ENCODE measurements at regions not wholly inside any gene's neighbourhood (a gene's known extent, or its start where the extent isn't known, plus 50 kb on each side); places are given as distances from the start of the nearest gene placed in this dataset.

DNA sequence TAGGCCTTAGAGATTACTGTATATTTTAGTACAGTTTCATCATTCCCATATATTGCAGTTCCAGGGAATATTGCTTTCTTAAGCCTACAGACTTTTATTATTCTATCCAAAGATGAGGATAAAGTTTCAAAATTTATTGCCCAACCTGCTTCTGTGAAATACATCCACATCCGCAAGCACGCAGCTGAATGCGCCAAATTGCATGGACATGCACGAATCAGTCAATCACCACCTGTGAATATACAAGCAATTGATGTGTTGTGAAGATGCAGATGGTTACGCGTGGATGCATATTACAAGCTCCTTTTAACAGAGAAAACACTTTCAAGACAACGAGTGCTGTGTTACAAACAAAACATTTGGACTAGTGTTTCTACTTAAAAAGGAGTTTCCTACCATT, 577.8 kb upstream of the PLXNA2 start:
- no peak overlapping the region for H3K4me3 ChIP-seq (ENCODE audit: low read depth, low read length)
- no peaks in the 10 kb centered on the region for H3K9me3 ChIP-seq (ENCODE audit: control insufficient read depth, insufficient read depth, low read length)
- H3K36me3 ChIP-seq (ENCODE audit: control insufficient read depth, insufficient read depth, low read length), result no peaks in the 10 kb centered on the region
- no peaks in the 10 kb centered on the region for H3K27me3 ChIP-seq (ENCODE audit: control insufficient read depth, insufficient read depth, low read length)
- H3K9ac ChIP-seq (ENCODE audit: low read depth, low read length), result no peak overlapping the region
- no peaks in the 10 kb centered on the region for H3K4me1 ChIP-seq (ENCODE audit: control insufficient read depth, insufficient read depth, low read length)

DNA sequence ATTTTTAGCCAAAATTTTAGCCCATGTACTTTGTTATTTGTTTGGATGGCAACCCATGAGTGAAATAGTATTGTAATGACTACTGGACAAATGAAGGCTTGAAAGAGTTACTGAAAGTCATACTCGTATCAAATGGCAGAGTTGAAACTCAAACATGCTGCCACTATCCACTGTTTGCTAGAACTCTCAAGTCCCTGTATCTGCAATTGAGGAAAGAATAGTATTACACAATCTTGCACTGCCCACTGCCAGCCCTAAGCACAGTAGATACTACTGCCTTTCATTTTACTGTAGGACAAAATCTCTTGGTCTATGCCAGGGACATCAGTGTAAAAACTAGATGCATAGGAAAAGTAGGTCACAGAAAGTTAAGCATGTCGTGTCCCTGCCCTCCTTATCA, 581.1 kb upstream of the PLXNA2 start:
- Histone ChIP-seq H3K27me3 (ENCODE audit: control insufficient read depth, insufficient read depth, low read length) (no peaks in the 10 kb centered on the region), H3K36me3 (ENCODE audit: control insufficient read depth, insufficient read depth, low read length) (no peaks in the 10 kb centered on the region), H3K9me3 (ENCODE audit: control insufficient read depth, insufficient read depth, low read length) (no peaks in the 10 kb centered on the region), H3K9ac (ENCODE audit: low read depth, low read length) (no peak overlapping the region), H3K4me3 (ENCODE audit: low read depth, low read length) (no peak overlapping the region), H3K4me1 (ENCODE audit: control insufficient read depth, insufficient read depth, low read length) (no peaks in the 10 kb centered on the region)

DNA sequence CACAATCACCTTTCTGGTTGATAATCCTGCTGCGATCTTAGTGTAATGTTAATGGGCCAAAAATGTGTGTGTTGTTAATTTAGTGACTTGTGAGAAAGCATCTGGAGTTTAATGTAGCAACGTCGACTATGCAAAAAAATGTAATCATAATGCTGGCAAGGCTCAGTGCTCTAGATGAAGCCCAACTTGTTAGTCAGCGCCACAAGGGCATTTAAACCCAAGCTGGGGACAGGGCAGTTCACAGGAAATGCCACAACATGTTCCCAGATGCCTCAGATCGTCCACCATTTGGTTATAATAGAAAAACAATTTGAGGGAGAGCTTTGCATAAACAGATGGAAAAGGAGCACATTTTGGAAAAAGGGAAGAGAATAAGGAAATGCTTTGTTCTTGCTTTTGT, 585.4 kb upstream of the PLXNA2 start:
- H3K36me3 ChIP-seq (ENCODE audit: control insufficient read depth, insufficient read depth, low read length), result no peaks in the 10 kb centered on the region
- H3K9ac ChIP-seq (ENCODE audit: low read depth, low read length), result no peak overlapping the region
- no peaks in the 10 kb centered on the region for H3K9me3 ChIP-seq (ENCODE audit: control insufficient read depth, insufficient read depth, low read length)
- no peaks in the 10 kb centered on the region for H3K27me3 ChIP-seq (ENCODE audit: control insufficient read depth, insufficient read depth, low read length)
- H3K4me3 ChIP-seq (ENCODE audit: low read depth, low read length), result no peak overlapping the region
- H3K4me1 ChIP-seq (ENCODE audit: control insufficient read depth, insufficient read depth, low read length), result peaks cover 5% of the 10 kb centered on the region

DNA sequence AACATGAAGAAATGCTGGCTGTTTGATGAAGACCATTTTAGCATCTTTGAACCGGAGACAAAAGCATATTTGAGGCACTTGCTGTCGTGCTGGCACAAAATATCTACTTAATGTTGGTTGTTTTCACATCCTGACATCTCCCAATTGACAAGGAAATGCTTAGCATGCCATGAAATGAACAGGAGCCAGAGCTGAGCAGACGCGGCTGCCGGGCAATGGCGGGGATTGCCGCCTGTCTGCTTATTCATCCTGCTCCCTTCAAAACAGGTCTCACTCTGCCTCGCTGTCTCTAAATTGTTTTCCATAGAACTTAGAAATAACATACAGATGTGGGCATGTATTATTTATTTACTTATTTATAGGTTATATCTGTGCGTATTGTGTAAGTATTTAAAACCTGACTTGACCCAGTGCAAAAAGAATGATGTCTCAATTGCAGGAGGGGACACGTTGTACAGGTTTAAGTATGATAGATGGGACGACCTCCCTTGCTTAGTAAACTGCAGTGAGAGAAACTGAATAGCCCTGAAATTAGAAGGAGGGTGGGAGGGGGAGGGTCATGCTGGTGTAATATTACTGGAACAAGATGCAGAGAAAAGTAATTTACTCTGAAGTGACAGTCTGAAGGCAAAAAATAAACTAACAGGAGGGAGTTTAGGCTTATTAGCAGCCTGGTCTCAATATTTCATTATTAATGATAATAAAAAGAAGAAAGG, 590.4 kb upstream of the PLXNA2 start:
- Histone ChIP-seq H3K27me3 (ENCODE audit: control insufficient read depth, insufficient read depth, low read length) (no peaks in the 10 kb centered on the region), H3K9ac (ENCODE audit: low read depth, low read length) (no peak overlapping the region), H3K36me3 (ENCODE audit: control insufficient read depth, insufficient read depth, low read length) (no peaks in the 10 kb centered on the region), H3K9me3 (ENCODE audit: control insufficient read depth, insufficient read depth, low read length) (no peaks in the 10 kb centered on the region), H3K4me3 (ENCODE audit: low read depth, low read length) (no peak overlapping the region), H3K4me1 (ENCODE audit: control insufficient read depth, insufficient read depth, low read length) (peaks cover 11% of the 10 kb centered on the region)

DNA sequence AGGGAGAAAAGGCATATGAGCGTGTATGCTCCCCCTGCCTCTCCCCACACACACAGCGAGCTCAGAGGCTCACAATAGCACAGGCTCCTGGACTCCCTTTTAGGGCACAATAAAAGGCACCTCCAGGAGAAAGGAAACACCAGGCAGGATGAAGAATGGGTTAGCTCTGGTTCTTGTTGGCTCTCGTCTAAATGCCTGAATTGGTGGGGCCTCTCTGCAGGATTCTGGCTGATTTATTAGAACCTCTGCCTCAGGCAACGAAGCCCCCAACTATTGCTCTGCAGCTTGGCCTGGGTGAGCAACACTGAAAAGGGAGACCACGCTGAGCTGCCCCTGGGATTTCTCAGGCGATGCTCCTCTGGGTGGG, 590.9 kb upstream of the PLXNA2 start:
- Histone ChIP-seq H3K4me1 (ENCODE audit: control insufficient read depth, insufficient read depth, low read length) (peaks cover 11% of the 10 kb centered on the region), H3K36me3 (ENCODE audit: control insufficient read depth, insufficient read depth, low read length) (no peaks in the 10 kb centered on the region), H3K9me3 (ENCODE audit: control insufficient read depth, insufficient read depth, low read length) (no peaks in the 10 kb centered on the region), H3K27me3 (ENCODE audit: control insufficient read depth, insufficient read depth, low read length) (no peaks in the 10 kb centered on the region), H3K9ac (ENCODE audit: low read depth, low read length) (no peak overlapping the region), H3K4me3 (ENCODE audit: low read depth, low read length) (no peak overlapping the region)

DNA sequence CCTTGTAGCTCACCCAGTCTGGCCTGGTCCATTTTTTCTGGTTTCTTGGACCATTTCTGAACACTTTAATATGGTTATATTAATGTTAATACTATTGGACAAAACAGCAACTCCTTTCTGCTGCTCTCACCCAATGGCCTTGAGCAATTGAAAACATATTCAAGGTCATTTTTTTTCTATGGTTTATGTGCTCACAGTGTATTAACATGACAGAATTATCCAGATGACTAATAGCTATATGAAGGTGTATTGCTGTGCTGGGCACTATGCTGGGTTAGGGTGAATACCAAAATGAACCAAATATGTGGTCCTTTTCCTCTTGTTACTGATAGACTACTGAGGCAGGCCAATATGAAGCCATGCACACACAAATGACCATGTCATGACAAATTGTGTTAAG, 591.6 kb upstream of the PLXNA2 start:
- Histone ChIP-seq H3K27me3 (ENCODE audit: control insufficient read depth, insufficient read depth, low read length) (no peaks in the 10 kb centered on the region), H3K4me1 (ENCODE audit: control insufficient read depth, insufficient read depth, low read length) (peaks cover 11% of the 10 kb centered on the region), H3K4me3 (ENCODE audit: low read depth, low read length) (no peak overlapping the region), H3K9me3 (ENCODE audit: control insufficient read depth, insufficient read depth, low read length) (no peaks in the 10 kb centered on the region), H3K9ac (ENCODE audit: low read depth, low read length) (no peak overlapping the region), H3K36me3 (ENCODE audit: control insufficient read depth, insufficient read depth, low read length) (no peaks in the 10 kb centered on the region)

DNA sequence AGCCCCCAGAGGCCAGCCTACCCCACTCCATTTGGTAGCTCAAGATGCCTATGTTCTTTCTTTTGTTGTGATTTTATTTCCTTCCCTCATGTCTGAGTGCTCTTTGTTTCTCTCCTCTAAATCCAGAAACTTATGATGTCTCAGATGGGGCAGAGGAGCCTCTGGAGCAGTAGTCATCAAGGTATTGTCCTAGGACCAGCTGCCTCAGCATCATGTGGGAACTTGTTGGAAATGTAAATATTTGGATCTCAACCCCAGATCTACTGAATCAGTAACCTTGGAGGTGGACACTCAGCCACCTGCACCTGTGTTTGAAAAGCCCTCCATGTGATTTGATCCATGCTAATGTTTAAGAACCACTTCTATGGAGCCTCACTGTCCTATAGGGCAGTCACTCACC, 593.1 kb upstream of the PLXNA2 start:
- H3K27me3 ChIP-seq (ENCODE audit: control insufficient read depth, insufficient read depth, low read length), result no peaks in the 10 kb centered on the region
- H3K9me3 ChIP-seq (ENCODE audit: control insufficient read depth, insufficient read depth, low read length), result no peaks in the 10 kb centered on the region
- H3K9ac ChIP-seq (ENCODE audit: low read depth, low read length), result no peak overlapping the region
- H3K36me3 ChIP-seq (ENCODE audit: control insufficient read depth, insufficient read depth, low read length), result no peaks in the 10 kb centered on the region
- no peak overlapping the region for H3K4me3 ChIP-seq (ENCODE audit: low read depth, low read length)
- peaks cover 11% of the 10 kb centered on the region for H3K4me1 ChIP-seq (ENCODE audit: control insufficient read depth, insufficient read depth, low read length)

DNA sequence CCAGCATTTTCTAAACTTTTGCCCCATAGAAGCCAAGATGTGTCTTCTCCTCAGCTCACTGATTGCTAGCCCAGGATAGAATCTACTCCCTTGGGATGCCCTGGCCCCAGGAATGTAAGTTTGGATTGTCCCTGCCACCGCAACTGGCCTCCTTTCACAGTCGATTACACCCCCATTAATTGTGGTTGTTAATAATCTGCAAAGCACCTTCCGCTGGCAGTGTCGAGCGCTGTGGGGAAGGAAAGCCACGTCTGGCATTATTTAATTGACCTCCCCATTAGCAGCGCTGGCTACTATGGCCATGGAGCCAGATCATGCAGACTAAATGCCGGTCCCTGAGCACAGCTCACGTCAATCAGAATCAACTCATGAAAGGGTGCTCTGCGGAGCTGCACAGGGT, 597.3 kb upstream of the PLXNA2 start:
- no peak overlapping the region for H3K4me3 ChIP-seq (ENCODE audit: low read depth, low read length)
- H3K4me1 ChIP-seq (ENCODE audit: control insufficient read depth, insufficient read depth, low read length), result no peaks in the 10 kb centered on the region
- H3K36me3 ChIP-seq (ENCODE audit: control insufficient read depth, insufficient read depth, low read length), result no peaks in the 10 kb centered on the region
- H3K9ac ChIP-seq (ENCODE audit: low read depth, low read length), result no peak overlapping the region
- H3K9me3 ChIP-seq (ENCODE audit: control insufficient read depth, insufficient read depth, low read length), result no peaks in the 10 kb centered on the region
- no peaks in the 10 kb centered on the region for H3K27me3 ChIP-seq (ENCODE audit: control insufficient read depth, insufficient read depth, low read length)

DNA sequence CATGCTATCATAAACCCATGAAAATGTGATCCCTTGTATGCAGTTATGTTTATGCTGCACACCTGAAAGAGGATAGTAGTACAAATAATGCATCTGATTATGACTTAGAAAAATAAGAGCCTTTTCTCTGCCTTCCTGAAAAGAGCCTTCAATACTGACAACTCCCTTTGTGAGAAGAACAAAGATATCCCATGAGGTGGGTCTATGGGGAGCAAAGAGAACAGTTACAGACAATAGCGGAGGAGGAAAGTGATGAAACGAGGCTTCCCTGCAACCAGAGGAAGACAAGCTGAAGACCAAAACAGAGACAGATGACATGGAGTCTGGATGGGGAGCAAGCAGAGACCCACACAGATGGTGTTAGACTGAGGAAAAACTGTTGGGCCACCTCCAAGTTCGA, 598.3 kb upstream of the PLXNA2 start:
- H3K9me3 ChIP-seq (ENCODE audit: control insufficient read depth, insufficient read depth, low read length), result no peaks in the 10 kb centered on the region
- H3K27me3 ChIP-seq (ENCODE audit: control insufficient read depth, insufficient read depth, low read length), result no peaks in the 10 kb centered on the region
- H3K36me3 ChIP-seq (ENCODE audit: control insufficient read depth, insufficient read depth, low read length), result no peaks in the 10 kb centered on the region
- no peaks in the 10 kb centered on the region for H3K4me1 ChIP-seq (ENCODE audit: control insufficient read depth, insufficient read depth, low read length)
- H3K4me3 ChIP-seq (ENCODE audit: low read depth, low read length), result no peak overlapping the region
- no peak overlapping the region for H3K9ac ChIP-seq (ENCODE audit: low read depth, low read length)

DNA sequence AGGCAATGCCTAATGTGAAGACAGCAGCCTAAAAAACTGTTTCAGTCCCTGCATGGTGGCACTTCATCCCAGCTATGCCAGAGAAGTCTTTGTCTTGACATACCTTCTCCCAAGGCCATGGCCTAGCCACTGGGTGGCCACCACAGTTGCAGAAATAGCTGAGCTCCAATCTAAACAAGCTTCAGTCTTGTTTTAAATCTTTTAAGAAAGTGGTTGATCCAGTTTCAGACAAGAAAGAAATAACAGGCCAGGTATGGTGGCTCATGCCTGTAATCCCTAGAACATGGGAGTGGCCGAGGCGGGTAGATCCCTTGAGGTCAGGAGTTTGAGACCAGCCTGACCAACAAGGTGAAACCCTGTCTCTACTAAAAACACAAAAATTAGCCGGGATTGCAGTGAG, 600.0 kb upstream of the PLXNA2 start:
- H3K4me3 ChIP-seq (ENCODE audit: low read depth, low read length), result no peak overlapping the region
- no peaks in the 10 kb centered on the region for H3K4me1 ChIP-seq (ENCODE audit: control insufficient read depth, insufficient read depth, low read length)
- H3K9me3 ChIP-seq (ENCODE audit: control insufficient read depth, insufficient read depth, low read length), result no peaks in the 10 kb centered on the region
- H3K36me3 ChIP-seq (ENCODE audit: control insufficient read depth, insufficient read depth, low read length), result no peaks in the 10 kb centered on the region
- H3K9ac ChIP-seq (ENCODE audit: low read depth, low read length), result no peak overlapping the region
- H3K27me3 ChIP-seq (ENCODE audit: control insufficient read depth, insufficient read depth, low read length), result no peaks in the 10 kb centered on the region

DNA sequence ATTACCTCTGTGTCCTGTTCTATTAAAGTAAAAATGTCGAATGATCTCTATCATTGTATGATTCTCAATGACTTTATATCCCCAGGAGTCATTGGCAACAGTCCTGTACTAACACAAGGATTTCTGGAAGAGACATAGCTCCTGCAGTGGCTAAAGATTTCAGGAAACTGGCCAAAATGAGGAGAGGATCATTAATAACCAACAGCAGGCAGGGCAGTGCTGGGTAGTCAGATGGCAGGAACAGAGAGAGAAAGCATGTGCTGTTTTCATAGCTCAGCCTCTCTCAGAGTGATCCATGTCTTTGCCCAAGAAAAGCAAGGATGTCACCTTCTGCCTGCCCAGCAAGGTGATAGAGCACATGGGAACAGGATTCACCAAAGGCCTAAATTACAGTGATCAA, 604.7 kb upstream of the PLXNA2 start:
- no peaks in the 10 kb centered on the region for H3K4me1 ChIP-seq (ENCODE audit: control insufficient read depth, insufficient read depth, low read length)
- H3K36me3 ChIP-seq (ENCODE audit: control insufficient read depth, insufficient read depth, low read length), result no peaks in the 10 kb centered on the region
- no peak overlapping the region for H3K4me3 ChIP-seq (ENCODE audit: low read depth, low read length)
- no peaks in the 10 kb centered on the region for H3K9me3 ChIP-seq (ENCODE audit: control insufficient read depth, insufficient read depth, low read length)
- H3K27me3 ChIP-seq (ENCODE audit: control insufficient read depth, insufficient read depth, low read length), result no peaks in the 10 kb centered on the region
- no peak overlapping the region for H3K9ac ChIP-seq (ENCODE audit: low read depth, low read length)

DNA sequence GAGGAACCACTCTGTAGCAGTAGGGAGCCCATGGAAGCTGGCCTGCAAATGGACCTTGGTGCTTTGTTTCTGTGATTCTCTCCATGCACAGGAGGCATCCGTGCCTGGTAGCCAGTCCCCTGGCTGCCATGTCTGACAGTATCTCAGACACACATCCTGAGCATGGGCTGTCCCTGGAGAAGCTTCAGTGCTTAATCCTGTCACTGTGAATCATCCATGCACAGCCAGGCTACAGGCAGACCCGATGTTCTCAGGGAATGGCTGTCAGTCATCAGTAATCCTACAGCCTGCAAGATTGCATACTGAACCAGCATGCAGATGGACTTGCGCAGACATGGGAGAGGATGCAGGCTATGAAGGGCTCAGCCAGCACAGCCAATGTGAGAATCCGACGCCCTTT, 606.3 kb upstream of the PLXNA2 start:
- Histone ChIP-seq H3K36me3 (ENCODE audit: control insufficient read depth, insufficient read depth, low read length) (no peaks in the 10 kb centered on the region), H3K4me3 (ENCODE audit: low read depth, low read length) (no peak overlapping the region), H3K9me3 (ENCODE audit: control insufficient read depth, insufficient read depth, low read length) (no peaks in the 10 kb centered on the region), H3K9ac (ENCODE audit: low read depth, low read length) (no peak overlapping the region), H3K4me1 (ENCODE audit: control insufficient read depth, insufficient read depth, low read length) (no peaks in the 10 kb centered on the region), H3K27me3 (ENCODE audit: control insufficient read depth, insufficient read depth, low read length) (no peaks in the 10 kb centered on the region)
